Suppressor macrophage (primary cell): ENCODE measurements at regions not wholly inside any gene's neighbourhood (a gene's known extent, or its start where the extent isn't known, plus 50 kb on each side); places are given as distances from the start of the nearest gene placed in this dataset.

ENCODE experiments used
- DNase-seq, 4 experiments: peaks; one replicate each; pipeline ENCODE4 v3.0.0-alpha.2; 2020 to 2022

- DNase-seq: no peak
Measured at GRCh38 chr3:117200962-117201361, 491.4 kb downstream of the TUSC7 start.

- no peak for DNase-seq
Measured at GRCh38 chr3:117201901-117202774, 492.6 kb downstream of the TUSC7 start.

- no peak for DNase-seq
Measured at GRCh38 chr3:117217355-117217754, 507.8 kb downstream of the TUSC7 start.

- no peak for DNase-seq
Measured at GRCh38 chr3:117217760-117218316, 508.3 kb downstream of the TUSC7 start.

GRCh38 chr3:117218641-117219048 is 509.1 kb downstream of the TUSC7 start:
- DNase-seq: no peak

- no peak for DNase-seq
Measured at GRCh38 chr3:117219296-117219695, 509.7 kb downstream of the TUSC7 start.

GRCh38 chr3:117226932-117227331 is 517.4 kb downstream of the TUSC7 start:
- DNase-seq: no peak

- peak in 2 of 4 experiments; percentile 2 to 18 for DNase-seq
Measured at GRCh38 chr3:117228466-117228865, 518.9 kb downstream of the TUSC7 start.

GRCh38 chr3:117230924-117231323 is 521.3 kb downstream of the TUSC7 start:
- no peak for DNase-seq

GRCh38 chr3:117234331-117234730 is 524.8 kb downstream of the TUSC7 start:
- no peak for DNase-seq

GRCh38 chr3:117235304-117235703 is 525.7 kb downstream of the TUSC7 start:
- DNase-seq: no peak

GRCh38 chr3:117238806-117239205 is 529.2 kb downstream of the TUSC7 start:
- DNase-seq: no peak

- DNase-seq: no peak
Measured at GRCh38 chr3:117243657-117244056, 534.1 kb downstream of the TUSC7 start.

- DNase-seq: no peak
Measured at GRCh38 chr3:117246771-117247555, 537.4 kb downstream of the TUSC7 start.

GRCh38 chr3:117248153-117248552 is 538.6 kb downstream of the TUSC7 start:
- no peak for DNase-seq

GRCh38 chr3:117252208-117252607 is 542.6 kb downstream of the TUSC7 start:
- no peak for DNase-seq

GRCh38 chr3:117252651-117253050 is 543.1 kb downstream of the TUSC7 start:
- DNase-seq: no peak

GRCh38 chr3:117253636-117254035 is 544.1 kb downstream of the TUSC7 start:
- DNase-seq: no peak

- no peak for DNase-seq
Measured at GRCh38 chr3:117254985-117255384, 545.4 kb downstream of the TUSC7 start.

GRCh38 chr3:117255736-117256135 is 546.2 kb downstream of the TUSC7 start:
- no peak for DNase-seq

- DNase-seq: no peak
Measured at GRCh38 chr3:117261983-117262421, 552.4 kb downstream of the TUSC7 start.

GRCh38 chr3:117263270-117263669 is 553.7 kb downstream of the TUSC7 start:
- no peak for DNase-seq

- no peak for DNase-seq
Measured at GRCh38 chr3:117263745-117264144, 554.2 kb downstream of the TUSC7 start.
